Smooth muscle cell (in vitro differentiated cells): ENCODE measurements at regions not wholly inside any gene's neighbourhood (a gene's known extent, or its start where the extent isn't known, plus 50 kb on each side); places are given as distances from the start of the nearest gene placed in this dataset.

Experiments used
- DNase-seq: peaks from one replicate; lab custom pipeline; 2025; ENCODE audit not compliant: unreplicated experiment; lab: John Stamatoyannopoulos, UW
- H2AFZ ChIP-seq: fragments of 200-600 bp; sonication (generic); 2 replicates; pipeline ENCODE4 v1.6.0; 2016; ENCODE audit warnings: antibody characterized with exemption, low read depth, mild to moderate bottlenecking
- H3F3A ChIP-seq: fragments of 200-600 bp; sonication (generic); 2 replicates; pipeline ENCODE4 v1.6.0; 2017; ENCODE audit warnings: antibody characterized with exemption, low read depth
- H3K27ac ChIP-seq: fragments of 200-600 bp; sonication (generic); 2 replicates; pipeline ENCODE4 v1.5.1; 2016; ENCODE audit warnings: low read depth, mild to moderate bottlenecking
- H3K27me3 ChIP-seq: fragments of 200-600 bp; sonication (generic); 2 replicates; pipeline ENCODE4 v1.6.1; 2016; ENCODE audit warnings: low read depth, mild to moderate bottlenecking
- H3K36me3 ChIP-seq: fragments of 200-600 bp; sonication (generic); 2 replicates; pipeline ENCODE4 v1.5.1; 2016; ENCODE audit warnings: low read depth
- H3K4me1 ChIP-seq: fragments of 200-600 bp; sonication (generic); 2 replicates; pipeline ENCODE4 v1.5.1; 2016; ENCODE audit warnings: low read depth
- H3K4me2 ChIP-seq: fragments of 200-600 bp; sonication (generic); 2 replicates; pipeline ENCODE4 v1.6.0; 2016; ENCODE audit warnings: mild to moderate bottlenecking
- H3K4me3 ChIP-seq: fragments of 200-600 bp; sonication (generic); 2 replicates; pipeline ENCODE4 v1.5.1; 2016; ENCODE audit warnings: mild to moderate bottlenecking
- H3K79me2 ChIP-seq: fragments of 200-600 bp; sonication (generic); 2 replicates; pipeline ENCODE4 v1.6.0; 2016; ENCODE audit warnings: low read depth, mild to moderate bottlenecking
- H3K9ac ChIP-seq: fragments of 200-600 bp; sonication (generic); 2 replicates; pipeline ENCODE4 v1.6.0; 2016; ENCODE audit warnings: low read depth
- H3K9me3 ChIP-seq: fragments of 200-600 bp; sonication (generic); replicated peaks from 2 replicates; pipeline ENCODE4 v1.5.1; 2016; ENCODE audit warnings: low read depth
- H4K20me1 ChIP-seq: fragments of 200-600 bp; sonication (generic); 2 replicates; pipeline ENCODE4 v1.6.0; 2016; ENCODE audit warnings: low read depth
- WGBS: methylation state at CpG from one replicate; pipeline ENCODE4 v1.1.7; 2016; ENCODE audit warnings: low lambda C conversion rate; 5-methylcytosine and 5-hydroxymethylcytosine counted together
- TF ChIP-seq, protein P1 (sequence below): fragments of 200-600 bp; sonication (generic); IDR thresholded peaks from 2 replicates; pipeline ENCODE4 v1.5.1; 2017; ENCODE audit warnings: borderline replicate concordance, mild to moderate bottlenecking, antibody characterized with exemption; ENCODE audit not compliant: insufficient read depth, poor library complexity, severe bottlenecking

DNA sequence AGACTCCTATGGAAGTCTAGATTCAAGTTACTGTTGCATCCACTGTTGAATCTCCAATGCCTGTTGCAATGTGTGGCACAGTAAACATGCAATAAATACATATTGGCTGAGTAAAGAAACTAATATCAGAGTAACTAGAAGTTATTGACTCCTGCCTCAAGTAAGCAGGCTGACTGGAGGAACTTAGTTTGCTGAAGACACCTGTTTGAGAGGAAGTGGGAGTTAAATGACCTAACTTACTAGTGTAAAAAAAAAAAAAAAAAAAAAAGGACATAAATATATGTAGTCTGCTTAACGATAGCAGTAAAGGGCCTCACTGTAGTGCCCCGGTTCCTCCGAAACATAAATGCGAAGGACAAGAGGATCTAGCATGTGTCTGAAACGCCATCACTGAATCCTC, 249.8 kb upstream of the PRDM1 start:
- no peaks in the 10 kb centered on the region for H3K36me3 ChIP-seq
- no peaks in the 10 kb centered on the region for H3K4me1 ChIP-seq
- no peak overlapping the region for H3K4me3 ChIP-seq
- no peak overlapping the region for H2AFZ ChIP-seq
- H3K27ac ChIP-seq, result peak overlapping the region; percentile 47
- H3K9ac ChIP-seq, result no peak overlapping the region
- no peaks in the 10 kb centered on the region for H3K79me2 ChIP-seq
- no peaks in the 10 kb centered on the region for H3K9me3 ChIP-seq
- H3F3A ChIP-seq, result no peaks in the 10 kb centered on the region
- no peak for DNase-seq
- no peaks in the 10 kb centered on the region for H4K20me1 ChIP-seq
- WGBS, result 97% methylated on average over 5 of the region's 5 CpGs
- H3K27me3 ChIP-seq, result no peaks in the 10 kb centered on the region
- TF ChIP-seq, protein P1, sequence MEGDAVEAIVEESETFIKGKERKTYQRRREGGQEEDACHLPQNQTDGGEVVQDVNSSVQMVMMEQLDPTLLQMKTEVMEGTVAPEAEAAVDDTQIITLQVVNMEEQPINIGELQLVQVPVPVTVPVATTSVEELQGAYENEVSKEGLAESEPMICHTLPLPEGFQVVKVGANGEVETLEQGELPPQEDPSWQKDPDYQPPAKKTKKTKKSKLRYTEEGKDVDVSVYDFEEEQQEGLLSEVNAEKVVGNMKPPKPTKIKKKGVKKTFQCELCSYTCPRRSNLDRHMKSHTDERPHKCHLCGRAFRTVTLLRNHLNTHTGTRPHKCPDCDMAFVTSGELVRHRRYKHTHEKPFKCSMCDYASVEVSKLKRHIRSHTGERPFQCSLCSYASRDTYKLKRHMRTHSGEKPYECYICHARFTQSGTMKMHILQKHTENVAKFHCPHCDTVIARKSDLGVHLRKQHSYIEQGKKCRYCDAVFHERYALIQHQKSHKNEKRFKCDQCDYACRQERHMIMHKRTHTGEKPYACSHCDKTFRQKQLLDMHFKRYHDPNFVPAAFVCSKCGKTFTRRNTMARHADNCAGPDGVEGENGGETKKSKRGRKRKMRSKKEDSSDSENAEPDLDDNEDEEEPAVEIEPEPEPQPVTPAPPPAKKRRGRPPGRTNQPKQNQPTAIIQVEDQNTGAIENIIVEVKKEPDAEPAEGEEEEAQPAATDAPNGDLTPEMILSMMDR, result no peak
- no peak overlapping the region for H3K4me2 ChIP-seq

DNA sequence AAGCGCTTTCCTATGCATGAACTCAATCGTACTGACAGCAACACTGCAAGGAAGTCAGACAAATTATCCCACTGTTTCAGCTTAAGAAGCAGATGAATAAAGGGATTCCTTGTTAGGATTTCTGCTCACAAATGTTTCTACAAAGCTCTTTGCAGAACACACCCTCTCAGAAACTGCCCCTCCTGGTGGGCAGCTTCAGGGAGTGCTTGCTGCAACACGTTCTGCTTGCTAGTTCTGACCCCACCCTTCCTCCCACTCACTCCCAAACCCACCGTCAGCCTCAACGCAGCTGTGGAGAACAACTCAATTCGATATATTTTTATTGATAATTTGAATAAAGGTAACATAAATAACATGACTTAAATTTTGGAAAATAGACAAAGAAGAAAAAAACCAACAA, 250.8 kb upstream of the PRDM1 start:
- DNase-seq, result no peak
- Histone ChIP-seq H2AFZ (peak overlapping the region; percentile 52), H3K79me2 (no peaks in the 10 kb centered on the region), H3F3A (no peaks in the 10 kb centered on the region), H4K20me1 (no peaks in the 10 kb centered on the region), H3K27ac (no peak overlapping the region), H3K36me3 (no peaks in the 10 kb centered on the region), H3K4me3 (no peak overlapping the region), H3K4me1 (no peaks in the 10 kb centered on the region), H3K4me2 (no peak overlapping the region), H3K9ac (no peak overlapping the region), H3K27me3 (no peaks in the 10 kb centered on the region), H3K9me3 (no peaks in the 10 kb centered on the region)
- 43% methylated on average over 6 of the region's 6 CpGs for WGBS
- TF ChIP-seq, protein P1, result peak; percentile 56

DNA sequence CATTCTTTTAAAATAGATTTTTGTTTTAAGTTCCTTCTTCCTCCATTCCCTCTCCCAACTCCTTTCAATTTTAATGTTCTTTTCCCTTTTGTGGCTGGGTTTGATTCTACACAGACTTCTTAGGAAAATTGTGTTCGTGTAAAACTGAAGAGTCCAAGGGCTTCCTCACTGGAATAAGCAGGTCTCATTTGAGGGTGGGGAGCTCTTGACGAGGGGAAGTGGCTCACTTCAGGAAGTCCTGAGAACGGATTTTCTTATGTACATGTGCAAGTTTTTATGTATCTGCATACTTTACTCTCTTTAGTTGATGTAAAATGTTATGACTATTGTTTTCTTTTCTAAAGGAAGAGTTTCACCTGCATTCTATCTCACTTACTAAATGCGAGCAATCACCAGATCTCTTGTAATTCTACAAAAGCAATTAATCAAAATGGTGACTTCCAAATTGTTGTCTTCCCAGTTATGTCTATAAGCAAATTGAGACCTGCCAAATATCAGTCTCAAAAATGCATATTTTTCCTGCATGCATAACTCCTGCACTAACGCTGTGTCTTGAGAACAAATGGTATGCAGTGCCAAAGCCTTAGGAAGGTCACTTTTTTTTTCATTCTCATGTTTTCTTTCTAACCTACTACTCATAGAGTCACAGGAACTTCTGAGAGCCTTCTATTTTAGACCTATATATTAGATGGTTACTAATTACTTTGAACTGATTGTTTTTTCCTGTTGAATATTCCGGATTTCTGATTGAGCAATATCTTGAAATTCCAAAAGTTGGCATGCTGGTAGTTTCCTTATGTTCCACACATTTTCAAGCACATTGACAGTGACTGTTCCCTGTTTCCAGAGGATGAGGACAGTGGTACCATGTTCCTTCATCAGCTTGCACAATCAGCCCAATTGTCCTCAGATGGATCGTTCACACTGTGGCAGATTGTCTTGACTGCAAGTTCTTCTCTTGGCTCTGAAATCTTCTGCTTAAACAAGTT, 251.9 kb upstream of the PRDM1 start:
- Histone ChIP-seq H3K36me3 (no peaks in the 10 kb centered on the region), H3F3A (no peaks in the 10 kb centered on the region), H3K27ac (no peak overlapping the region), H3K27me3 (no peaks in the 10 kb centered on the region), H3K4me1 (no peaks in the 10 kb centered on the region), H3K9ac (no peak overlapping the region), H2AFZ (no peak overlapping the region), H3K9me3 (no peaks in the 10 kb centered on the region), H4K20me1 (no peaks in the 10 kb centered on the region), H3K79me2 (no peaks in the 10 kb centered on the region), H3K4me2 (no peak overlapping the region), H3K4me3 (no peak overlapping the region)
- 94% methylated on average over 7 of the region's 7 CpGs for WGBS
- no peak for DNase-seq
- TF ChIP-seq, protein P1, result no peak

DNA sequence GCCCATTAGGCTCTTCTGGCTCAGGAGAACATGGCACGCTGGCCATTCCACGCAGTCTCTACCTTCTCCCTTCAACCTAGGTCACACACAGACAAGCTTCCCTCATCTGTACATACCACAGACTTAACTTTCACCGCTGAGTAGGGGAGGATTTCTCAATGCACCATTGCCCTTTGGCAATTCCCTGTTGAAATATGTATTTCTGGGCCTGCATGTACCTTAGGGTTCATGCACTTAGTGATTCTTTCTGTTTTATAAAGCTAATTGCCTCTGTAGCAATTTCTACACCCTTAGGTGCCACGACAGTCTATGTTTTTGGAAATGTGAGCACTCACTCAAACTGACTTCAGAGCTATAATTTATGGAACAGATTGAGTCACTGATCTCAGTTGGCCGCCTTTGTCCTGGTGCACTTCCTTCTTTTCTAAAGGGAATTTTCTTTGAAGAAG, 253.8 kb upstream of the PRDM1 start:
- no peaks in the 10 kb centered on the region for H3K9me3 ChIP-seq
- no peaks in the 10 kb centered on the region for H3K27me3 ChIP-seq
- no peak overlapping the region for H3K4me2 ChIP-seq
- no peak overlapping the region for H2AFZ ChIP-seq
- 78% methylated on average over 5 of the region's 5 CpGs for WGBS
- TF ChIP-seq, protein P1, result no peak
- H3K9ac ChIP-seq, result no peak overlapping the region
- no peaks in the 10 kb centered on the region for H3K36me3 ChIP-seq
- no peak overlapping the region for H3K4me3 ChIP-seq
- no peaks in the 10 kb centered on the region for H3F3A ChIP-seq
- no peaks in the 10 kb centered on the region for H3K4me1 ChIP-seq
- H3K27ac ChIP-seq, result no peak overlapping the region
- H3K79me2 ChIP-seq, result no peaks in the 10 kb centered on the region
- H4K20me1 ChIP-seq, result no peaks in the 10 kb centered on the region
- DNase-seq, result no peak
